RWPE1 (cell line): ENCODE measurements at regions not wholly inside any gene's neighbourhood (a gene's known extent, or its start where the extent isn't known, plus 50 kb on each side); places are given as distances from the start of the nearest gene placed in this dataset.
"Not testable (repeated sequence)": the region's sequence is repeated elsewhere in the genome, so short reads cannot be mapped to it uniquely, and the experiment has no call there.

Source experiments
- CTCF ChIA-PET: fragments of 350-600 bp; sonication (Branson Sonifier 250); formaldehyde crosslinking; extraction: SDS; loops from one replicate; lab custom pipeline; 2021; lab: Yijun Ruan, JAX
- POLR2A ChIA-PET: fragments of 400-600 bp; formaldehyde crosslinking; extraction: SDS; loops from one replicate; lab custom pipeline; 2020; ENCODE audit warnings: antibody characterized with exemption; ENCODE audit not compliant: low non-redundant PET; lab: Yijun Ruan, JAX
- DNase-seq: peaks from one replicate; pipeline ENCODE4 v3.0.0; 2012; ENCODE audit warnings: low spot score
- H3K27ac ChIP-seq: fragments of 450-650 bp; 2 replicates; pipeline ENCODE4 v1.5.1; 2017
- TF ChIP-seq, protein P1 (sequence below): fragments of 450-650 bp; conservative IDR thresholded peaks from 2 replicates; pipeline ENCODE4 v1.5.1; 2017; ENCODE audit warnings: low read depth, mild to moderate bottlenecking

DNA sequence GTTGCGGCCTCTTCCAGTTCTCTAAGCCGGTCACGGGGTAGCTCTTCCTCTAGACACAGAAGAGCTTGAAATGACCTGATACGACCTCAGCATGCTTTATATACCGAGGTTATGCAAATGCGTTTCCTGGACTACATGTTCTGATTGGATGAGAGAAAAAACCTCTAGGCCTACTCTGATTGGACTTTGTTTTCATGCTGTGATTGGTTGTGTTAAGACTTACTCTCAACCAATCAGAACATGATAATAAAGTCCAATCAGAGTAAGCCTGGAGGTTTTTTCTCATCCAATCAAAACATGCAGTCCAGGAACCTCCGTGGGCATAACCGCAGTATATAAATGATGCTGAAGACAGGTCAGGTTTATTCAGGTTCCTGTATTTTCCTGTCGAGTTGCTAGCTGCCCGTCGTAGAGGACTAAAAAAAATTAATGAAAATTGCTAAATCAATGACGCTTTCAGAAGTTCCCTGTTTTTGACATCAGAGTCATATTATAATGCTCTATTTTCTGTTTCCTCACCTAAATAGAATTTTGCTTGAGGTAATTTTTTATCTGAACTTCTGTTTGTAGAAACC is 177.4 kb downstream of the POTEB3 start:
- POLR2A ChIA-PET = no interaction called here
- no peak for DNase-seq
- CTCF ChIA-PET = interaction anchor here (1.2 to 1.3 kb wide), 2 partner anchors 13 to 22 kb away, joined by 3 read pairs; no protein-coding TSS in a partner anchor
- H3K27ac ChIP-seq = no peak overlapping the region
- TF ChIP-seq, protein P1, sequence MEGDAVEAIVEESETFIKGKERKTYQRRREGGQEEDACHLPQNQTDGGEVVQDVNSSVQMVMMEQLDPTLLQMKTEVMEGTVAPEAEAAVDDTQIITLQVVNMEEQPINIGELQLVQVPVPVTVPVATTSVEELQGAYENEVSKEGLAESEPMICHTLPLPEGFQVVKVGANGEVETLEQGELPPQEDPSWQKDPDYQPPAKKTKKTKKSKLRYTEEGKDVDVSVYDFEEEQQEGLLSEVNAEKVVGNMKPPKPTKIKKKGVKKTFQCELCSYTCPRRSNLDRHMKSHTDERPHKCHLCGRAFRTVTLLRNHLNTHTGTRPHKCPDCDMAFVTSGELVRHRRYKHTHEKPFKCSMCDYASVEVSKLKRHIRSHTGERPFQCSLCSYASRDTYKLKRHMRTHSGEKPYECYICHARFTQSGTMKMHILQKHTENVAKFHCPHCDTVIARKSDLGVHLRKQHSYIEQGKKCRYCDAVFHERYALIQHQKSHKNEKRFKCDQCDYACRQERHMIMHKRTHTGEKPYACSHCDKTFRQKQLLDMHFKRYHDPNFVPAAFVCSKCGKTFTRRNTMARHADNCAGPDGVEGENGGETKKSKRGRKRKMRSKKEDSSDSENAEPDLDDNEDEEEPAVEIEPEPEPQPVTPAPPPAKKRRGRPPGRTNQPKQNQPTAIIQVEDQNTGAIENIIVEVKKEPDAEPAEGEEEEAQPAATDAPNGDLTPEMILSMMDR = no peak

DNA sequence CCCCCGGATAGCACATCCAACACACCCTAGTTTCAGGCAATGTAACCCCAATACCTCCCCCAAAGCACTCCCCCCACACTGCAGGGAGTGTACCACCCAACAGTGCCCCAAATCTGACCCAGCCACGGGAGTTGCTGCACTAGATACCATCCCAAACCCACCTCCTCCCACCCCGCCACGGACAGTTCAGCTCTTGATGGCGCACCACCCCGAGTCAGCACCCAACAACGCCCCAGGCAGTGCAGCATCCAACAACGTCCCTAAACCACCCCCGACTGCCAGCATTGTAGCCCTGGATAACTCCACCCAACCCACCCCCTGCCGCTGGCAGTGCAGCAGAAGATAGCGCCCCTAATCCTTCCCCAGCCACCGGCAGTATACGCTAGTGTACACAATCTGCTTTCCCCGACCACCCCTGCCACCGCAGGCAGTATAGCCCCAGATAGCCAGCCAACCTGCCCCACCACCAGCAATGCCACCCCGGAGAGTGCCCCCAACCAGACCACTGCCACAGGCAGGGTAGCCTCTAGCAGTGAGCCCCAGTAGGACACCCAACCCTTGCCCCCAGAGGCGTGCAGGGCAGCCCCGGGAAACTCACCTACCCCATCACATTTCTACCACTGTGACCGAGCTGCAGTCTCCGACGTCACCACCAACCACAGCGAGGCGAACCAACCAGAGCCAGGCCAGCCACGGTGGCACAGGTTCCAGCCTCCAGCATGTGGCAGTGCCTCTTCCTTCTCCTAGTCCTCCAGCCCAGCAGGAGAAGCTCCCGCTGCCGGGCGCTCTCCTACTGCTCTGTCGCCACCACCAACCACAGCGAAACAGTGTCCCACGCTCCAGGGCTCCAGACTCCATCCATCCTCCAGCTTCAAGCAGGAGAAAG is 178.1 kb downstream of the POTEB3 start:
- TF ChIP-seq, protein P1 = no peak
- H3K27ac ChIP-seq = no peak overlapping the region
- ChIA-PET CTCF (interaction anchor here (1.3 kb wide), 1 partner anchor 14 kb away, joined by 3 read pairs; no protein-coding TSS in a partner anchor), POLR2A (no interaction called here)
- DNase-seq = no peak

DNA sequence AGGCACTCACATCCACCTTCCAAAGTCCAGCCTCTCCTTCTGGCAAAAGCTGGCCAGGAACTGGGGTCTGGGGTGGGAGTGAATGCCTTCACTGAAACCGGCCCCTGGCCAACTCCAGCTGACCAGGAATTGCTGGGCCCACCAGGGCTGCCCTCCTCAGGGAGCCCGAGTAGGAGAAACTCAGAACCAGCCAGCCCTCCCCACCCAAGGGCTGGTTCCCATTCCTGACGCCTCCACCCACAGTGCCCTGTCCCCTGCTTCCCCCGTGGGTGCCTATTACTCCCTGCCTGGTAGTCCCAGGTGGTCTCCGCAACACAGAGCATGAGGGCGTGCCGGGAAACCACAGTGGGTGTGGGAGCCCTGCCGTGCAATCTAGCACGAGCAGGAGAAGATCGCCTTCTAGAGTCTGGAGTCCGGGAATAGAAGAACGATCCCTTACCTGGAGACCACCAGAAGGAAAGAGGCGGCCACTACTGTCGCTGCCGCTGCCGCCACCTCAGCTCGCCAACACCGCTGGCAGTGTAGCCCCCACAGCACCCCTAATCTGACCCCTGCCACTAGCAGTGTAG is 178.8 kb downstream of the POTEB3 start:
- H3K27ac ChIP-seq = no peak overlapping the region
- TF ChIP-seq, protein P1 = no peak
- ChIA-PET POLR2A (no interaction called here), CTCF (no interaction called here)
- DNase-seq = no peak

DNA sequence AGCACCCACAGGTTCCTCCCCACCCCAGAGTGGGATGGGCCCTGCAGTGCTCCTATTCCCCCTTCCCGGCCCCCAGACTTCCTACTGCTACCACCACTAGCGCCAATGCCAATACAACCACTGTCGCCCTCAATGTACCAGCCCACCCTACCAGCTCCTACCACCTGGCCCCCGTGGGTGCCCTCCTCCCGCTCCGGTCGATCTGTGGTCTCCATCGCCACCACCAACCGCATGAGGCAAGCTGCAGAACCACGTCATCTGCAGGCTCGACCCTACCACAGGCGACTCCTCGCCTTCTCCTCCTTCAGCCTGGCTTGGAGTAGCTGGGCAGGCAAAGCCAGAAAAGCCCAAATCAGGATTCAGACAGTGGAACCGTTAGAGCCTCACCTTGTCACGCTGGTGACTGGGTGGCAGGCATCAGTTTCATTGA is 179.3 kb downstream of the POTEB3 start:
- no peak overlapping the region for H3K27ac ChIP-seq
- ChIA-PET CTCF (no interaction called here), POLR2A (no interaction called here)
- DNase-seq = no peak
- TF ChIP-seq, protein P1 = no peak

DNA sequence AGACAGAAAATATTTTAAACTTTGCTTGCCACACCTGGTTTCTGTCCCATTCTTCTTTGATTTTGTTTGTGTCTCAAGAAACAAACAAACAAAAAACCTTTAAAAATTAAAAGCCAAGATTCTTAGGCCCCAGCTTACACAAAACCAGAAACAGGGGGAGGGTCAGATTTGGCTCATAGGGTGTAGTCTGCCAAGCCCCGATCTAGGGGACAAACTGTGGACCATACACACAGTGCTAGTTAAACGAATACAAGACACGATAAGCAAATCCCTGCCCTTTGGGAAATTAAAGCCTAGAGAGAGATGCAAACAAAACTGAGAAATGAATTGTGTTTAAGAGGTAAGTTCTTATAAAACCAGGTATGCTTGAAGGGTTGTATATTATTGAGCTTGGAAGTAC is 181.7 kb downstream of the POTEB3 start:
- H3K27ac ChIP-seq, CTCF ChIA-PET, DNase-seq, POLR2A ChIA-PET: not testable (repeated sequence)

DNA sequence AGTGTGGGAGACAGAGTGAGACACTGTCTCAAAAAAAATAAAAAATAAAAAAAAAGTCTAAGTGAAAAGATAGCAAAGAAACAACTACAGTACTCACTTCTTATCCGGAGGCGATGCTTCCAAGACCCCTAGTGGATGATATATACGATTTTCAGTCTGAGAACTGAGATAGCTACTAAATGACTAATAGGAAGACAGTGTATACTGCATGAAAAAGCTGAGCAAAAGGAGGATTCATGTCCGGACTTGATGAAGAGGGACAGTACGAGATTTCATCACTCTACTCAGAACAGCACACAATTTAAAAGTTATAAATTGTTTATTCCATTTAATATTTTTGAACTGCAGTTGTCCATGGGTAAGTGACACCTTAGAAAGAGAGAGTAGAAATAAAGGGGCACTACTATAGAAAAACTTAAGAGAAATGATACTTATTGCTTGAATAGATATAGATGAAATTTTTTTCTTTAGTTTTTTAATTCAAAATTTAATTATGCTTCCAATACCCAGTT is 190.7 kb downstream of the POTEB3 start:
- DNase-seq, POLR2A ChIA-PET, CTCF ChIA-PET, H3K27ac ChIP-seq: not testable (repeated sequence)
